Karpas-422 (cell line): ENCODE measurements at regions not wholly inside any gene's neighbourhood (a gene's known extent, or its start where the extent isn't known, plus 50 kb on each side); places are given as distances from the start of the nearest gene placed in this dataset.

Source experiments
- DNase-seq: peaks from one replicate; pipeline ENCODE4 v3.0.0-alpha.2; 2015
- H2AFZ ChIP-seq: fragments of 200-600 bp; sonication (generic); 2 replicates; pipeline ENCODE4 v1.6.1; 2014; ENCODE audit warnings: antibody characterized with exemption, low read length, mixed read lengths
- H3K27ac ChIP-seq: fragments of 200-600 bp; sonication (generic); 2 replicates; pipeline ENCODE4 v1.5.1; 2014; ENCODE audit warnings: mild to moderate bottlenecking, low read length, moderate library complexity
- H3K27me3 ChIP-seq: fragments of 200-600 bp; sonication (generic); 2 replicates; pipeline ENCODE4 v1.6.1; 2014; ENCODE audit warnings: low read length, mixed read lengths
- H3K36me3 ChIP-seq: fragments of 200-600 bp; sonication (generic); 2 replicates; pipeline ENCODE4 v1.6.1; 2014; ENCODE audit warnings: low read length, mixed read lengths; ENCODE audit not compliant: insufficient read depth
- H3K4me1 ChIP-seq: fragments of 200-600 bp; sonication (generic); 2 replicates; pipeline ENCODE4 v1.6.1; 2014; ENCODE audit warnings: mild to moderate bottlenecking, low read length, mixed read lengths
- H3K4me2 ChIP-seq: fragments of 200-600 bp; sonication (generic); 2 replicates; pipeline ENCODE4 v1.6.1; 2014; ENCODE audit warnings: low read length, low read depth, mild to moderate bottlenecking; ENCODE audit not compliant: poor library complexity, severe bottlenecking
- H3K4me3 ChIP-seq: fragments of 200-600 bp; sonication (generic); 2 replicates; pipeline ENCODE4 v1.5.1; 2014; ENCODE audit warnings: mild to moderate bottlenecking, antibody characterized with exemption, low read length, mixed read lengths
- H3K79me2 ChIP-seq: fragments of 200-600 bp; sonication (generic); 2 replicates; pipeline ENCODE4 v1.6.1; 2014; ENCODE audit warnings: mild to moderate bottlenecking, low read length, mixed read lengths
- H3K9ac ChIP-seq: fragments of 200-600 bp; sonication (generic); 2 replicates; pipeline ENCODE4 v1.6.0; 2014; ENCODE audit warnings: low read length
- H3K9me2 ChIP-seq: fragments of 200-600 bp; sonication (generic), shearing (Covaris generic); replicated peaks from 2 replicates; pipeline ENCODE4 v1.6.0; 2014; ENCODE audit warnings: mild to moderate bottlenecking, low read length, moderate library complexity; ENCODE audit not compliant: insufficient read depth
- H3K9me3 ChIP-seq: fragments of 300-700, 200-600 bp; sonication (generic); 2 replicates; pipeline ENCODE4 v1.6.1; 2014; ENCODE audit warnings: low read length, mixed read lengths
- H4K20me1 ChIP-seq: fragments of 200-600 bp; sonication (generic); 2 replicates; pipeline ENCODE4 v1.6.1; 2014; ENCODE audit warnings: mild to moderate bottlenecking, antibody characterized with exemption, low read length, low read depth; ENCODE audit not compliant: insufficient read depth

- DNase-seq = peak; percentile 82
- H3K9me3 ChIP-seq = no peaks in the 10 kb centered on the region
- no peak overlapping the region for H3K4me2 ChIP-seq
- no peak overlapping the region for H3K4me3 ChIP-seq
- H4K20me1 ChIP-seq = no peaks in the 10 kb centered on the region
- no peaks in the 10 kb centered on the region for H3K36me3 ChIP-seq
- H3K27ac ChIP-seq = no peak overlapping the region
- no peaks in the 10 kb centered on the region for H3K79me2 ChIP-seq
- no peak overlapping the region for H3K9ac ChIP-seq
- no peak overlapping the region for H2AFZ ChIP-seq
- H3K27me3 ChIP-seq = no peaks in the 10 kb centered on the region
- no peaks in the 10 kb centered on the region for H3K4me1 ChIP-seq
- H3K9me2 ChIP-seq = no peaks in the 10 kb centered on the region
Observed at GRCh38 chr11:16613512-16614381, 124.7 kb upstream of the C11orf58 start.

GRCh38 chr11:16613262-16613511 lies 125.3 kb upstream of the C11orf58 start:
- H2AFZ ChIP-seq = no peak overlapping the region
- H4K20me1 ChIP-seq = no peaks in the 10 kb centered on the region
- H3K27ac ChIP-seq = no peak overlapping the region
- no peak overlapping the region for H3K9ac ChIP-seq
- H3K9me3 ChIP-seq = no peaks in the 10 kb centered on the region
- no peak overlapping the region for H3K4me2 ChIP-seq
- H3K4me3 ChIP-seq = no peak overlapping the region
- H3K4me1 ChIP-seq = no peaks in the 10 kb centered on the region
- H3K36me3 ChIP-seq = no peaks in the 10 kb centered on the region
- H3K79me2 ChIP-seq = no peaks in the 10 kb centered on the region
- H3K9me2 ChIP-seq = no peaks in the 10 kb centered on the region
- no peaks in the 10 kb centered on the region for H3K27me3 ChIP-seq
- DNase-seq = no peak

GRCh38 chr11:16612566-16613261 lies 125.7 kb upstream of the C11orf58 start:
- H2AFZ ChIP-seq = no peak overlapping the region
- H3K27ac ChIP-seq = no peak overlapping the region
- H3K36me3 ChIP-seq = no peaks in the 10 kb centered on the region
- H3K9me2 ChIP-seq = no peaks in the 10 kb centered on the region
- no peak overlapping the region for H3K9ac ChIP-seq
- H3K79me2 ChIP-seq = no peaks in the 10 kb centered on the region
- H3K9me3 ChIP-seq = no peaks in the 10 kb centered on the region
- no peaks in the 10 kb centered on the region for H3K27me3 ChIP-seq
- H3K4me2 ChIP-seq = no peak overlapping the region
- H3K4me1 ChIP-seq = no peaks in the 10 kb centered on the region
- no peak overlapping the region for H3K4me3 ChIP-seq
- H4K20me1 ChIP-seq = no peaks in the 10 kb centered on the region
- no peak for DNase-seq

- DNase-seq = no peak
- Histone ChIP-seq H3K4me3 (no peak overlapping the region), H3K4me1 (no peaks in the 10 kb centered on the region), H3K79me2 (no peaks in the 10 kb centered on the region), H3K27ac (no peak overlapping the region), H3K9me3 (no peaks in the 10 kb centered on the region), H3K27me3 (no peaks in the 10 kb centered on the region), H3K9ac (no peak overlapping the region), H2AFZ (no peak overlapping the region), H4K20me1 (no peaks in the 10 kb centered on the region), H3K36me3 (no peaks in the 10 kb centered on the region), H3K4me2 (no peak overlapping the region), H3K9me2 (no peaks in the 10 kb centered on the region)
Observed at GRCh38 chr11:16611926-16612565, 126.4 kb upstream of the C11orf58 start.

- no peak for DNase-seq
- Histone ChIP-seq H3K27me3 (no peaks in the 10 kb centered on the region), H3K9me2 (no peaks in the 10 kb centered on the region), H3K4me3 (no peak overlapping the region), H3K4me2 (no peak overlapping the region), H3K79me2 (no peaks in the 10 kb centered on the region), H3K4me1 (no peaks in the 10 kb centered on the region), H3K9ac (no peak overlapping the region), H2AFZ (no peak overlapping the region), H3K27ac (no peak overlapping the region), H3K36me3 (no peaks in the 10 kb centered on the region), H4K20me1 (no peaks in the 10 kb centered on the region), H3K9me3 (no peaks in the 10 kb centered on the region)
Observed at GRCh38 chr11:16611401-16611921, 127.0 kb upstream of the C11orf58 start.

DNA sequence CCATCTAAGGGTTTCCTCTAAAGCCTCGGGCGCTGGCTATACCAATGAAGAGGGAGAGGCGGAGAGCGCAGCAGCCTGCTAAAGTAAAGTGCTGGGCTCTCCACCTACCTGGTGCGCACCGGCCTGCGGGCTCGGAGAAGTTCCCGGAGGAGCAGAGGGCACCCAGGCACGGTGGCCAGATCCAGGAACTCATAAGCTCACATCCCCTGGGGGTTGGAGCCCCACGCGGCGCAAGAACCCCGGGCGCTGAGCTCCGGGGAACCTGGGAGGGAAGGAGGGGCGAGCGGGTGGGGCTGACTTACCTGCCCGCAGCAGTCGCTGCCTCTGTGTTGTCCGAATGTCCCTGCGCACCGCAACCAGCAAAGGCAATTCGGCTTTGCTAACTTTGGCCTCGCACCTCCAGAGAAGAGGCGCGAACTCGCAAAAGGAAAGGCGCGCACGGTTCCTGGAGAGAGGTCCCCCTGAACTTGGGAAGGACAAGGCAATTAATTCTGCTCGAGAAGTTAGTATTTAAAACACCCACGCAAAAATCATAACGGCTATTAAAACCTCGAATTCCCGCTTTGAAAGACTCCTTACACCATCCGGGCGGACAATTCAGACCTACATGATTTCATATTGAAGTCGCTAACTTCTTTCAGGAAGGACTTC lies 127.6 kb upstream of the C11orf58 start:
- H3K27me3 ChIP-seq = no peaks in the 10 kb centered on the region
- H3K4me2 ChIP-seq = no peak overlapping the region
- no peaks in the 10 kb centered on the region for H3K79me2 ChIP-seq
- H2AFZ ChIP-seq = no peak overlapping the region
- H3K9me2 ChIP-seq = no peaks in the 10 kb centered on the region
- H3K27ac ChIP-seq = no peak overlapping the region
- H3K9ac ChIP-seq = no peak overlapping the region
- DNase-seq = no peak
- H3K4me3 ChIP-seq = no peak overlapping the region
- no peaks in the 10 kb centered on the region for H3K4me1 ChIP-seq
- H3K9me3 ChIP-seq = no peaks in the 10 kb centered on the region
- H3K36me3 ChIP-seq = no peaks in the 10 kb centered on the region
- no peaks in the 10 kb centered on the region for H4K20me1 ChIP-seq

DNA sequence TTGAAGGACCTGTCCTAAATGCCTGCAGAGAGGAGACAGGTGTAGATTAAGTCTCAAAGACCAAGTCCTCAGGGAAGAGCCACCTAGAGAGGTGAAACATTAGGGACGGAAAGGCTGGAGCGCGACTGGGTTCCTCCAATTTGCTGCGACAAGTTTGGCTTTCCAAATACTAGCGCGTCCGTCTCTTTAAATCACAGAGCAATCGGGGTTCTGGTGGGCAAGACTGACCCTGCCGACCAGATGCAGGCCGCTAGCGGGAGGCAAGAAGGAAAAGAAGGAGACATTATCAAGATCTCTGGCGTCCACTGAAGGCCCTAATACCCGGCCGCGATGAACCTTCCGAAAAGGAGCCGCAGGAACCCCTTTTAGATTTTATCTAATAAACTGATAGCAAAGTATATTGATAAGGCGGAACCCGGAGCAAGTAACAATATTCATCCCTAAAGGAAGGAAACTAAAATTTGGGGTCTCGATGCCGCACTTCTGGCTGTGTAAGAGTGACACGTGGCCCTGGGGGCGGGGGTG lies 128.2 kb upstream of the C11orf58 start:
- H3K9ac ChIP-seq = no peak overlapping the region
- no peaks in the 10 kb centered on the region for H3K9me3 ChIP-seq

DNA sequence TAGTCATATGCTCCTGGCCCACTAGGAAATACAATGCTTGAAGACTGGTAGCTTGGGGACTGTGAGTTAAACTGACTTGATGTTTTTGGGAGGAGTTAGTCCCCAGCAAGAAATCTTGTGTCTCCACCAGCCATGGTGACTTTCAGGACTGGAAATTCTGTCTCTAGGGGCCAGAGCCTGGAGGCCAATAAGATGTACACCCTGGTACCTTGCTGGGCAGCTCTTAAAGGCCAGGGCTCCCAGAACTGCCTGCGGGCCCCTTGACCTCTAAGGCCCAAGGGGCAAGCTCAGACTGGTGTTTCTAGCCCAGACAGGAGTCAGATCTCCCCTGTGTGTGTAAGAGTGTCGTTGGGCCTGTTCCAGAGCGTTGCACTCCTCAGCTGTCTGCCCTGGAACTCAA lies 128.7 kb upstream of the C11orf58 start:
- H4K20me1 ChIP-seq = no peaks in the 10 kb centered on the region
- no peaks in the 10 kb centered on the region for H3K4me1 ChIP-seq
- H3K27me3 ChIP-seq = no peaks in the 10 kb centered on the region
- H2AFZ ChIP-seq = no peak overlapping the region
- H3K4me2 ChIP-seq = no peak overlapping the region
- H3K9me3 ChIP-seq = no peaks in the 10 kb centered on the region
- H3K79me2 ChIP-seq = no peaks in the 10 kb centered on the region
- H3K36me3 ChIP-seq = no peaks in the 10 kb centered on the region
- no peak overlapping the region for H3K9ac ChIP-seq
- no peak overlapping the region for H3K4me3 ChIP-seq
- no peaks in the 10 kb centered on the region for H3K9me2 ChIP-seq
- no peak overlapping the region for H3K27ac ChIP-seq
- DNase-seq = no peak

More for the DNA sequence above, 128.2 kb upstream of the C11orf58 start:
- Histone ChIP-seq H4K20me1 (no peaks in the 10 kb centered on the region), H3K4me2 (no peak overlapping the region), H3K36me3 (no peaks in the 10 kb centered on the region), H3K4me1 (no peaks in the 10 kb centered on the region), H3K27ac (no peak overlapping the region), H3K4me3 (no peak overlapping the region), H3K79me2 (no peaks in the 10 kb centered on the region), H2AFZ (no peak overlapping the region), H3K9me2 (no peaks in the 10 kb centered on the region), H3K27me3 (no peaks in the 10 kb centered on the region)
- no peak for DNase-seq
